Stimulated activated naive CD4-positive, alpha-beta T cell (primary cell): ENCODE measurements at regions not wholly inside any gene's neighbourhood (a gene's known extent, or its start where the extent isn't known, plus 50 kb on each side); places are given as distances from the start of the nearest gene placed in this dataset.

Source experiments
- DNase-seq, 6 experiments: peaks; one replicate each; lab custom pipeline; 2025; lab: John Stamatoyannopoulos, UW

- DNase-seq, result no peak
Observed at GRCh38 chr18:29549759-29550158, 1372.8 kb upstream of the CDH2 start.

- DNase-seq, result no peak
Observed at GRCh38 chr18:29547626-29548025, 1370.7 kb upstream of the CDH2 start.

DNA sequence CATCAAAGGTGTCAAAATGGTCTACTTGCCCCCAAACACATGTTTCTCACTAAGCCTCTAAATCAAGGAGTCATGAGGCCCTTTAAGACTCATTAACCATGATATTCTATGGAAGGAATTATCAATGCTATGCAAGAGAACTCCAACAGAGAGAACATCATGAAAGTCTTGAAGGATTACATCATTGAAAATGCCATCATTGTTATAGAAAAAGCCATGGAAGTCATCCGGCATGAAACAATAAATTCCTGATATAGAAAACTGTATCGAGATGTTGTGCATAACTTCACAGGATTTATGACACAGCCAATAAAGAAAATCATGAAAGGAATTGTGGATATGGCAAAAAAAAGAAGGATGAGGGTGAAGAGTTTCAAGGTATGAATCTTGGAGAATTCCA, 1363.6 kb upstream of the CDH2 start:
- no peak for DNase-seq

- DNase-seq, result no peak
Observed at GRCh38 chr18:29531746-29532145, 1354.8 kb upstream of the CDH2 start.

- no peak for DNase-seq
Observed at GRCh38 chr18:29523371-29523770, 1346.4 kb upstream of the CDH2 start.

- DNase-seq, result no peak
Observed at GRCh38 chr18:29512761-29513160, 1335.8 kb upstream of the CDH2 start.

DNA sequence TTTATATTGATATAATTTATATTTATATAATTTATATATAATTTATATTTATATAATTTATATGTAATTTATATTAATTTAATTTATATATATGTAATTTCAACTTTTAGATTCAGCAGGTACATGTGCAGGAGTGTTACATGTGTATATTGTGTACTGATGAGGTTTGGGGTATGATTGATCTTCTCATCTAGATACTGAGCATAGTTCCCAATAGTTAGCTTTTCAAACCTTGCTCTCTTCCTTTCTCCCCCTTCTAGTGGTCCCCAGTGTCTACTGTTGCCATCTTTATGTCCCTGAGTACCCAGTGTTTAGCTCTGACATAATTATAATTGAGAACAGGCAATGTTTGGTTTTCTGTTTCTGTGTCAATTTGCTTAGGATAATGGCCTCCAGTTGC, 1335.3 kb upstream of the CDH2 start:
- DNase-seq, result no peak

DNA sequence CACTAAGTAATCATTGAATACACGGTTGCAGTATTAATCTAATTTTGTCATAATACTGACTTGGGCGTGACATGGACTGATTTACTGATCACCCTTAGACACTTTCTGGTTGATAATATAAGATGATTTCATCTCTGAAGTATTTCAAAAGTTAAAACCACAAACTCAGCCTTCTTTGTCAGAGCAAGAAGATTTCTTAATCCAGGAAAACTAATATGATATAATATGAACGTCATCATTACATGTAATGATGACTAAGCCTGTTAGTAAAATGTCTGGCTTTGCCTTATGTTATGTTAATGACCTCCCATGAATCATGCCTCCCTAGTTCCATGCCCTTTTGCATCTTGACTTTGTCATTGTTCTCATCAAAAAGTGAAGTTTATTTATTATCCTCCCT, 1325.0 kb upstream of the CDH2 start:
- no peak for DNase-seq

DNA sequence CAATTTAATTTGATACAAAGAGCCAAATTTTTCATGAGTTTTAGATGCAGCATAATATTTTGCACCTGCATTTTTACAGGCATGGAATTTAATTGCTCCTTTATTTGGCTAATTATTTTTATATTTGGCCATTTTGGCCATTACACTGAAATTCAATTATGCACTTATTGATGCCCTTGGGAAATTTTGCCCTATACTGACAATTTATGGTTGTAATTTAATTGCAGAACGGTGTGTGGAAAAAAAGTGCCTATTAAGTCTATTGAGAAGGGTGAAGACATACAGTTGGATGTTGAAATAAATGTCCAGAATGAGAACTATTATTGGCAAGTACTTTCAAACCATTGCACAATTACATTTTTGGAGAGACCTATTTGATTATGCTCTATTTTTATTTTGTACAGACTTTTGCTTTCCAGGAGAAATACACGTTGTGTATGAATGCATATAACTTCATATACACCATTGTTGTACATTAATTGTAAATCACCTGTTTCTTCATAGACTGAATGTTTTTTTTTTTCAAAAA, 1319.3 kb upstream of the CDH2 start:
- DNase-seq, result no peak

DNA sequence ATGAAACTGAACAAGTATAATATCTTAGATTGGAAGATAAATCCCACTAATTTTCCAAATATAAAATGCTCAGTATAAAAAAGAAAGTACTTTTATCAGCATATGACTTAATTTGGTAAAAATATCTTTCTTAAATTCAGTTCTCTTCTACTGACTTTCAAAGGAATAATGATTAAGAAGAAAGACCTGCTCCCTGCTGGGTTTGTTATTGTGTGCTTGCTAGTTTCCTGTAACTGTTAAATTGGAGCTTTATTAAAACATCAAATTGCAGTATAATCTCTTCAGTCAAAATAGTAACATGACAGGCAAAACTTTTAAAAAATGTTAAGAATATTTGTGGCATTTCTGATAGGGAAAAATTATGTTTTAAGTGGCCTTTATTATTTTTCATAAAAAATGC, 1317.4 kb upstream of the CDH2 start:
- DNase-seq, result no peak

DNA sequence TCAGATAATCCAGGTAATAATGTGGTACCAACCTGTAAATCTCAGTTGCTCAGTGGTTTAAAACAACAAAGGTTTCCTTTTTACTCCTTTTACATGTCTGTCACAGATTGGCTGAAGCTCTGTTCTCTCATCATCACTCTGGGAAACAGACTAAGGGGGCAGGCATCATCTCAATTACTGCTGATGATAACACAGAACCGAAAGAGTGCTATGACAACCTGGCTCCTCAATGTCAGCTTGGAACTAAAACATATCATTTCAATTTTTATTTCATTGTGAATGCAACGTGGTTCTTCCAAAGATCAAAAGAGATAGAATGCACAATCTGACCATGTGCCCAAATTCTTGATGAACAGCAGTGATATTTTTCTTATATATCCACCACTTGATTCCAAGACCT, 1315.0 kb upstream of the CDH2 start:
- DNase-seq, result no peak

DNA sequence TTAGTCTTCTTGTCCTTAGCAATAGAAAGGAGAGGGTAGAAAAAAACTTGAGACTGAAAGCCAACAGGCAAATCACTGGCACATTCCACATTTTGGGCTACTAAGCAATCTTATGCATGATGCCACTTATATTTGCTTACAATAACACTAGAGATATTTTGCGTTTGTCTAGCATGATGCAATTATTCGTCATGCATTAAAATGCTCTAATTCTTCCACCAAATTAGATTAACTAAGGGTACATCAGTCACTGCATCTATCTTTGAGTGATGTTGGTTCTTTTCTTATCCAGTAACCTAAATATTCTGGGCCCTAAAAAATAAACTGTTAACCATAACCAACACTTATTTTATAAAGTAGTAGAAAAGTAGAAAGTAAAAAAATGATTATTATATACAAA, 1311.7 kb upstream of the CDH2 start:
- DNase-seq, result no peak

GRCh38 chr18:29465526-29465925, 1288.6 kb upstream of the CDH2 start:
- no peak for DNase-seq

- no peak for DNase-seq
Observed at GRCh38 chr18:29459972-29460371, 1283.0 kb upstream of the CDH2 start.

DNA sequence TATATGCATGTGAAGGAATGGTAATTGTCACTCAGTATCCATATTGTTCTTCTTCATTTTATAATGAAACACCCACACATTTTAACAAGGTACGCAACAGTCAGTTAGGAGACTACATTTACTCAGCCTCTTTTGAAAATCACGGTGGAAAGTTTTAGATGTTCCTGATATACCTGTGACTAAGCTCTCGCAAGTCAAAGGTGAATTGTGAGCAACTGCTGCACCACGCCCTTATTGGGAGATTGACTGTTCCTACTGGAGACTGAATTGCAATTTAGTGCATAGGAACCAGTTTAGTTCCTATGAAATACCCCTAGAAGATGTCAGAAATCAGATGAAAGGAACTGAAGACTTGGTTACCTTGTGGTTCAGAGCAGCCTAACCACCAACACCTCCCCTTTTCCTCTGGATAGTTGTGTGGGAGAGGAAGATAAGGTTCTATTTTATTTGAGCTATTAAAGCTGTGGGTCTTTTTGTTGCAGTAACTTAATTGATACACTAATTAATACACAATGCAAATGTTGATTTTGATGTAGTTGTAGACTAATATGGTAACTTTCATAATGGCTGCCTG, 1280.5 kb upstream of the CDH2 start:
- no peak for DNase-seq

- no peak for DNase-seq
Observed at GRCh38 chr18:29449424-29449823, 1272.5 kb upstream of the CDH2 start.

DNA sequence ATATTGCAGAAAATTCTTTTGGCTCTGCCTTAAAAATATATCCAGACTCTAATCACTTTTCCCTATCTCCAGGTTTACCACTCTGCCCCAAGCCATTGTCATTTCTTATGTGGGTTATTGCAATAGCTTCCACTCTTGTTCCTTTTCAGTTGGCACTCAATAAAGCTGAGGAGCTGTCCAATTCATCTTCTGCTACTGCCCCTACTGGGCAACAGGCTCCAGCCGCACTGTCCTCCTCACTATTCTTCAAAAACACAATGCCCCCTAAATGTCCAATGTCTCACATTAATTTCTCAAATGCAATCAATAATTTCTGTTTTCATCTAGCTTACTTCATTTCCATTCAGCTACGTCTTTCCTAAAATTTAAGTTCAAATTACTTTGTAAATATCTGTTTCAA, 1262.5 kb upstream of the CDH2 start:
- DNase-seq, result no peak

- no peak for DNase-seq
Observed at GRCh38 chr18:29436459-29436858, 1259.5 kb upstream of the CDH2 start.

DNA sequence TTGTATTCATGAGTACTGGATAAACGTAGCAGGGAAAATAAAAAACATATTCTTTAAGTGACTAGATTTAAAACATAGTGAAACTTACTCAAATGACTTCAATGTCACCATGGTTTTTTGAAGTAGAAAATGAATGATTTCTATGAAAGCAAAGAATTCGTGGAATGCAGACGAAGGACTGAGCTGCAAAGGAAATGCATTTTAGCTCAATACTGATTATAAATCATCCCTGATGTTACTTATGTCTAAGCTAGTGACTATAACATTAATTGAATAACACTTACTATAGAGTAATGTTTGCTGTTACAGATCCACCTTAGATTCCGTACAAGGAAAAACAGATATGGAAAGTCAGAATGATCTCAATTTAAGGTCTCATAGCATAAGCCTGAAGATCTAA, 1257.7 kb upstream of the CDH2 start:
- DNase-seq, result no peak

DNA sequence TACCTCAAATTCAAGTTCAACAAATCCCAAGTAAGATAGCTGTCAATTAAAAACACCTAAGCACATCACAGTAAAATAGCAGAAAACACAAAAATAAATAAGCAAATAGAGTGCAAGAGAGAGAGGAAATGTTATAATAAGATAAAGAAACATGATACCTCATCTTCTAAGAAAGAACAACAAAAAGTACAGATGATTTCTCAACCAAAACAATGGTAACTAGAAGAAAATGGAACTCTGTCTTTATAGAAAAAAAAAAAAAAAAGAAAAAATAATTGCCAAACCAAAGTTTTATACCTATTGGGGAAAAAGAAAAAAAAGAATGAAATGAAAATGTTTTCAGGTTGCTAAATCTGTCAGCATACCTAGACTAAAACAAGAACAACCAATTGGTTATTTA, 1253.5 kb upstream of the CDH2 start:
- no peak for DNase-seq

DNA sequence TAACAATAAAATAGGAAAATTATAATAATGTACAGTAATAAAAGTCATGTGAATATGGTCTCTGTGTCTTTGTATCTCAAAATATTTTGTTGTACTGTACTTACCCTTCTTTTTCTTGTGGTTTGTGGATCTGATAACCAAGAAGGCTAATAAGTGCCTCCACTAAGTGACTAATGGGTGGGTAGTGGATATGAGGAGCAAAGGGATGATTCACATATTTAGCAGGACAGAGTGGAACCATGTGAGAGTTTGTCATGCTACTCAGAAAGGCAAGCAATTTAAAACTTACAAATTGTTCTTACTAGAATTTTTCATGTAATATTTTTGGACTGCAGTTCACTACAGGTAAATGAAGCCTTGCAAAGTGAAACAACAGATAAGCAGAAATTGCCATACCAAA, 1241.2 kb upstream of the CDH2 start:
- no peak for DNase-seq

DNA sequence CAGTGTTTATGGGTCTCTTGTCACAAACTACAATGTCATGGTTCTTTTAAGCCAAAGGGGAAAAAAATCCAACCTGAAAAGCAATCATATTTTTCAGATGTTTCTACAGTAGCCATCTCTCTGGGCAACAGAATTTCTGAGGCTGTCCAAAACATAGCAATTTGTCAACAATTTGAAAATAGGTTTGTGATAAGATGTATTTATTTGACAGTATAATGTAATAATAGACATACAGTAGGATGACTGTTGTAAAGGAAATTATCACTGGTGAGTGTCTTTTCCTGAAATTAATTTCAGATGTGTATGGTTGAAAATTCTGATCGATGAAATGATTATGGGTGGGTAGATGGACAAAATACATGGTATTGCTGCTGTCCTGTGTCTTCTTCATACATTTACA, 1230.1 kb upstream of the CDH2 start:
- no peak for DNase-seq

- DNase-seq, result no peak
Observed at GRCh38 chr18:29397536-29397935, 1220.6 kb upstream of the CDH2 start.
